Stomach (tissue), 8 donors: ENCODE measurements at regions not wholly inside any gene's neighbourhood (a gene's known extent, or its start where the extent isn't known, plus 50 kb on each side); places are given as distances from the start of the nearest gene placed in this dataset.
"Not testable (repeated sequence)": the region's sequence is repeated elsewhere in the genome, so short reads cannot be mapped to it uniquely, and the experiment has no call there.

Experiments
- DNase-seq, 2 donors: peaks; one replicate each; pipeline versions ENCODE4 v3.0.0 to v3.0.0-alpha.2; 2013 to 2019
- H3K27ac ChIP-seq, 5 donors: fragments of 200-600 bp in 4 of 5; sonication (generic) in 4 of 5; one replicate each; pipeline ENCODE4 v1.5.1; 2013 to 2019; ENCODE audit warnings: mild to moderate bottlenecking in 1 of 5, moderate library complexity in 1 of 5
- H3K27me3 ChIP-seq, 3 donors: fragments of 200-600 bp; sonication (generic); one replicate each; pipeline ENCODE4 v1.5.1; 2017 to 2019; ENCODE audit warnings: mixed run types in 1 of 3
- H3K36me3 ChIP-seq, 4 donors: fragments of 200-600 bp; sonication (generic); 1 replicate in 3 of 4; 2 replicates in 1 of 4; pipeline ENCODE4 v1.5.1; 2016 to 2019
- H3K4me1 ChIP-seq, 4 donors: fragments of 200-600 bp; sonication (generic); one replicate each; pipeline ENCODE4 v1.5.1; 2016 to 2019
- H3K4me3 ChIP-seq, 4 donors: fragments of 200-600 bp; sonication (generic) in 3 of 4; one replicate each; pipeline ENCODE4 v1.5.1; 2016 to 2019; ENCODE audit warnings: mild to moderate bottlenecking in 1 of 4
- H3K9me3 ChIP-seq, 4 donors: fragments of 200-600 bp; sonication (generic); one replicate each; pipeline ENCODE4 v1.5.1; 2016 to 2019
- CTCF ChIP-seq, 7 experiments: fragments of 450-650 bp in 4 of 7; fragments of 200-600 bp in 3 of 7; sonication (generic) in 3 of 7; IDR thresholded peaks; one replicate each; pipeline ENCODE4 v1.5.1; 2016 to 2019; ENCODE audit warnings: antibody characterized with exemption in 7 of 7, control low read depth in 2 of 7, mild to moderate bottlenecking in 1 of 7
- EP300 ChIP-seq: sonication (generic); formaldehyde crosslinking; IDR thresholded peaks from one replicate; pipeline ENCODE4 v1.6.1; 2017; ENCODE audit warnings: antibody characterized with exemption
- POLR2A ChIP-seq, 4 donors: fragments of 450-650 bp; IDR thresholded peaks; one replicate each; pipeline ENCODE4 v1.6.1; 2016; ENCODE audit warnings: antibody characterized with exemption in 4 of 4, control low read depth in 2 of 4, mild to moderate bottlenecking in 1 of 4, moderate library complexity in 1 of 4
- POLR2AphosphoS5 ChIP-seq, 3 donors: sonication (generic); formaldehyde crosslinking; IDR thresholded peaks; one replicate each; pipeline ENCODE4 v1.6.1; 2016; ENCODE audit warnings: antibody characterized with exemption in 3 of 3
- WGBS, 5 donors: extraction: QIAGEN DNeasy Blood & Tissue Kit in 3 of 5; methylation state at CpG; one replicate each; pipeline versions ENCODE4 v1.1.5 to v1.1.7; 2013 to 2018; 5-methylcytosine and 5-hydroxymethylcytosine counted together
- intact Hi-C: fragments of 100-400 bp; cut with DNase I; formaldehyde crosslinking; loops from one replicate; pipeline ENCODE4 v1.15.1; 2023; ENCODE audit warnings: low total_unique reads
- donor health status: healthy with polysubstance abuse.
- donor health status: Bipolar disorder and iron deficiency.
- donor health status: healthy.

- no peaks in the 10 kb centered on the region for H3K36me3 ChIP-seq
- no peaks in the 10 kb centered on the region for H3K4me1 ChIP-seq
- intact Hi-C loops = no loop called here
- TF ChIP-seq POLR2AphosphoS5 (IDR thresholded peaks at IDR 0.05) (no peak), CTCF (IDR thresholded peaks at IDR 0.05) (no peak), POLR2A (IDR thresholded peaks at IDR 0.05) (no peak), EP300 (no peak)
- no peak overlapping the region for H3K4me3 ChIP-seq
- DNase-seq = no peak
- 86 to 88% (median 86%) methylated on average over 10 of the region's 10 CpGs for WGBS, 5 donors
- no peaks in the 10 kb centered on the region for H3K27me3 ChIP-seq
- no peaks in the 10 kb centered on the region for H3K9me3 ChIP-seq
- H3K27ac ChIP-seq = no peak overlapping the region
These were observed 353.0 kb upstream of the ZFHX3 start for GRCh38 chr16:73400951-73401350.

- Histone ChIP-seq H3K4me1 (no peaks in the 10 kb centered on the region), H3K4me3 (no peak overlapping the region), H3K9me3 (no peaks in the 10 kb centered on the region), H3K27ac (no peak overlapping the region), H3K27me3 (no peaks in the 10 kb centered on the region), H3K36me3 (no peaks in the 10 kb centered on the region)
- TF ChIP-seq POLR2AphosphoS5 (IDR thresholded peaks at IDR 0.05) (no peak), EP300 (no peak), CTCF (IDR thresholded peaks at IDR 0.05) (no peak), POLR2A (IDR thresholded peaks at IDR 0.05) (no peak)
- intact Hi-C loops = no loop called here
- 90 to 96% (median 95%) methylated on average over 5 of the region's 5 CpGs for WGBS, 5 donors
- DNase-seq = no peak
These were observed 352.1 kb upstream of the ZFHX3 start for GRCh38 chr16:73399997-73400396.

GRCh38 chr16:73399486-73399885 is 351.6 kb upstream of the ZFHX3 start:
- DNase-seq = no peak
- no peaks in the 10 kb centered on the region for H3K27me3 ChIP-seq
- no peaks in the 10 kb centered on the region for H3K9me3 ChIP-seq
- intact Hi-C loops = no loop called here
- no peak overlapping the region for H3K27ac ChIP-seq
- no peak overlapping the region for H3K4me3 ChIP-seq
- TF ChIP-seq POLR2A (IDR thresholded peaks at IDR 0.05) (no peak), CTCF (IDR thresholded peaks at IDR 0.05) (no peak), POLR2AphosphoS5 (IDR thresholded peaks at IDR 0.05) (no peak), EP300 (no peak)
- H3K36me3 ChIP-seq = no peaks in the 10 kb centered on the region
- no peaks in the 10 kb centered on the region for H3K4me1 ChIP-seq
- WGBS, 5 donors = 83 to 93% (median 90%) methylated on average over 5 of the region's 5 CpGs

GRCh38 chr16:73398604-73399003 is 350.7 kb upstream of the ZFHX3 start:
- DNase-seq, H3K9me3 ChIP-seq, H3K36me3 ChIP-seq, H3K4me1 ChIP-seq, H3K4me3 ChIP-seq, H3K27ac ChIP-seq, intact Hi-C loops, H3K27me3 ChIP-seq: not testable (repeated sequence)
- 90 to 100% (median 94%) methylated on average over 1 of the region's 1 CpG for WGBS, 5 donors

GRCh38 chr16:73396556-73396955 is 348.6 kb upstream of the ZFHX3 start:
- Histone ChIP-seq H3K4me1 (no peaks in the 10 kb centered on the region), H3K4me3 (no peak overlapping the region), H3K36me3 (no peaks in the 10 kb centered on the region), H3K27ac (no peak overlapping the region), H3K9me3 (no peaks in the 10 kb centered on the region), H3K27me3 (no peaks in the 10 kb centered on the region)
- intact Hi-C loops = no loop called here
- TF ChIP-seq POLR2AphosphoS5 (IDR thresholded peaks at IDR 0.05) (no peak), EP300 (no peak), POLR2A (IDR thresholded peaks at IDR 0.05) (no peak), CTCF (IDR thresholded peaks at IDR 0.05) (no peak)
- DNase-seq = no peak
- 66 to 81% (median 73%) methylated on average over 3 of the region's 3 CpGs for WGBS, 5 donors
